Heart right ventricle (tissue), 16 donors: ENCODE measurements at regions not wholly inside any gene's neighbourhood (a gene's known extent, or its start where the extent isn't known, plus 50 kb on each side); places are given as distances from the start of the nearest gene placed in this dataset.
A peak's percentile ranks its signal among the peaks of the same experiment; 100 is the strongest.

Source experiments
- ATAC-seq, 8 donors: fragments of 200-7000 bp; cut with Tn5 transposase; one replicate each; pipeline ENCODE4 v1.9.1; 2020; ENCODE audit warnings: mild to moderate bottlenecking in 8 of 8, moderate library complexity in 8 of 8, moderate number of reproducible peaks in 1 of 8
- DNase-seq, 2 donors: peaks; one replicate each; pipeline ENCODE4 v3.0.0-alpha.2; 2020
- H3K27ac ChIP-seq, 10 donors: fragments of 200-600 bp; sonication (generic) in 2 of 10; one replicate each; pipeline versions ENCODE4 v1.5.0 to v1.8.0; 2020 to 2022; ENCODE audit warnings: mild to moderate bottlenecking in 3 of 10
- H3K27me3 ChIP-seq, 7 donors: fragments of 200-600 bp; one replicate each; pipeline ENCODE4 v1.8.0; 2021 to 2022; ENCODE audit warnings: mild to moderate bottlenecking in 2 of 7
- H3K36me3 ChIP-seq, 9 donors: fragments of 200-600 bp; sonication (generic) in 1 of 9; one replicate each; pipeline versions ENCODE4 v1.5.0 to v1.8.0; 2020 to 2022; ENCODE audit warnings: mild to moderate bottlenecking in 2 of 9
- H3K4me1 ChIP-seq, 9 donors: fragments of 200-600 bp; sonication (generic) in 1 of 9; one replicate each; pipeline versions ENCODE4 v1.5.0 to v1.8.0; 2020 to 2022; ENCODE audit warnings: mild to moderate bottlenecking in 4 of 9
- H3K4me3 ChIP-seq, 10 donors: fragments of 200-600 bp; sonication (generic) in 2 of 10; one replicate each; pipeline versions ENCODE4 v1.5.0 to v1.8.0; 2020 to 2022; ENCODE audit warnings: mild to moderate bottlenecking in 7 of 10, moderate library complexity in 2 of 10
- H3K9me3 ChIP-seq, 11 donors: fragments of 200-600 bp in 10 of 11; sonication (generic) in 2 of 11; one replicate each; pipeline versions ENCODE4 v1.5.0 to v1.8.0; 2013 to 2022; ENCODE audit warnings: mild to moderate bottlenecking in 2 of 11, control low read depth in 1 of 11, moderate library complexity in 1 of 11
- WGBS, 2 donors: extraction: QIAGEN DNeasy Blood & Tissue Kit; methylation state at CpG; one replicate each; pipeline ENCODE4 v1.1.7; 2013; ENCODE audit warnings: inconsistent platforms in 1 of 2; 5-methylcytosine and 5-hydroxymethylcytosine counted together
- intact Hi-C, 10 donors: fragments of 100-400 bp; cut with DNase I; formaldehyde crosslinking; loops; one replicate each; pipeline versions ENCODE4 v1.11.1 to v1.14.2; 2022
- TF ChIP-seq, protein P1 (sequence below), 9 donors: fragments of 200-600 bp; sonication (generic) in 2 of 9; IDR thresholded peaks; one replicate each; pipeline versions ENCODE4 v1.5.0 to v1.8.0; 2021 to 2022; ENCODE audit warnings: antibody characterized with exemption in 9 of 9, mild to moderate bottlenecking in 5 of 9, moderate library complexity in 1 of 9
- donor health status: Arrhythmogenic right ventricular cardiomyopathy.
- donor health status: ischemic (EF 13 %, LVEDD 7.1; RV severe dilation, severe dysfunction).
- donor health status: healthy with polysubstance abuse.
- donor health status: DM: no; HTN: yes; CAD: no.
- donor health status: DM: no; HTN: no; CAD: no.
- donor health status: ischemic (EF 25% LVEDD 6.9; RV normal size, moderate dysfunction).
- donor health status: ischemic (EF 25% LVEDD 5.7; RV mildly dilated, moderate dysfunction).
- donor health status: healthy.
- donor health status: DM: yes; HTN: yes; CAD: no.
- donor health status: Ischemic cardiomyopathy.
- donor health status: ischemic (EF 35%, LVEDD 5.7; RV mildly dilated, moderate dysfunction).
- donor health status: nonischemic (EF 11% LVEDD 7.7; RV severe dilation, severe dysfunction).
- donor health status: DM: yes; HTN: yes; CAD: no.
- donor health status: PGD.
- donor health status: ischemic (EF 29% LVEDD 5.4; RV normal size, mild dysfunction).
- donor health status: nonischemic (EF 23%, LVEDD 6.1; RV moderate dilation, normal function).

DNA sequence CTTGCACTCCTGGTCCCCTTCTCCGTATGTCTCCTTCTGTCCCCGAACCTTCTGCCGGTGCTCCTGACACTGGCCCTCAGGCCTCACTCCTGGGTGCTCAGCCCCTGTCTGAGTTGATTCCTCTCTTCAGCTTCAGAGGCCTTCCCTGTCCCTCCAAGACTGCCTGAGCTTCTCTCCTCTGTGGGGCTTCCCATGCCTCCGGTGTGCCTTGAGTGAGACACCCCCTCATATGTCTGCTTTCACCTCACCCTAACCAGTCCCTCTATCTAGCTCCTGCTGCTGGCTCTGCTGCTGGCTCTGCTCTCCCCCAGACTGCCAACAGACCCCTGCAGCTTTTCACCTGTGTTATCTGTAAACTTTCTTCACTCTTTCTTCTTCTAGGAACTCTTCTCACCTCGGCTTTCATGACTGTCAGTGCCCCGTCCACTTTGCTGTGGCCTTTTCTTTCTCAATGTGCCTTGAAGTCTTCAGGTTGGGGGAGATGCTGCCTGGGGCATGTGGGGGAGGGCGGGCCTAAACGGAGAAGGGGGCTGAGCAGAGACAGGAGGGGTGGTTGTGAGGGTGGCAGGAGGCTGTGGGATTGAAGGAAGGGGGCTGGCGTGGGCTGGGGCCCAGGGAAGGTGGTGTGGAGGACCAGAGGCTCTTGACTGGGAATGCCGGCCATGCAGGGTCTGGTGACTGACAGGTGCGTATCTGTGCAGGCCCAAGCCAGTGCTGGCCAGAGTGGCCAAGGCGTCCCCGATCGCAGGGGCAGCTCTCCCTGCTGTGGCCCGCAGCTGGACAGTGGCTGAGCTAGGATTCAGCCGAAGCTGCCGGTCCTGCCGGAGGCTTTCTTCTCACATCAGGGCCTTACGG lies 81.3 kb downstream of the METRNL start:
- no peak overlapping the region for H3K4me3 ChIP-seq
- peak in 2 of 8 donors; percentile 12 to 25 for ATAC-seq
- TF ChIP-seq, protein P1, sequence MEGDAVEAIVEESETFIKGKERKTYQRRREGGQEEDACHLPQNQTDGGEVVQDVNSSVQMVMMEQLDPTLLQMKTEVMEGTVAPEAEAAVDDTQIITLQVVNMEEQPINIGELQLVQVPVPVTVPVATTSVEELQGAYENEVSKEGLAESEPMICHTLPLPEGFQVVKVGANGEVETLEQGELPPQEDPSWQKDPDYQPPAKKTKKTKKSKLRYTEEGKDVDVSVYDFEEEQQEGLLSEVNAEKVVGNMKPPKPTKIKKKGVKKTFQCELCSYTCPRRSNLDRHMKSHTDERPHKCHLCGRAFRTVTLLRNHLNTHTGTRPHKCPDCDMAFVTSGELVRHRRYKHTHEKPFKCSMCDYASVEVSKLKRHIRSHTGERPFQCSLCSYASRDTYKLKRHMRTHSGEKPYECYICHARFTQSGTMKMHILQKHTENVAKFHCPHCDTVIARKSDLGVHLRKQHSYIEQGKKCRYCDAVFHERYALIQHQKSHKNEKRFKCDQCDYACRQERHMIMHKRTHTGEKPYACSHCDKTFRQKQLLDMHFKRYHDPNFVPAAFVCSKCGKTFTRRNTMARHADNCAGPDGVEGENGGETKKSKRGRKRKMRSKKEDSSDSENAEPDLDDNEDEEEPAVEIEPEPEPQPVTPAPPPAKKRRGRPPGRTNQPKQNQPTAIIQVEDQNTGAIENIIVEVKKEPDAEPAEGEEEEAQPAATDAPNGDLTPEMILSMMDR (IDR thresholded peaks at IDR 0.05) = no peak
- peaks cover 0 to 8% (median 0%) of the 10 kb centered on the region in 7 donors for H3K27me3 ChIP-seq
- H3K4me1 ChIP-seq = peaks cover 0 to 7% (median 0%) of the 10 kb centered on the region in 9 donors
- no peak overlapping the region for H3K27ac ChIP-seq
- 83 to 87% methylated on average over 19 of the region's 19 CpGs for WGBS, 2 donors
- H3K36me3 ChIP-seq = no peaks in the 10 kb centered on the region
- no peak for DNase-seq
- H3K9me3 ChIP-seq = peaks cover 0 to 6% (median 0%) of the 10 kb centered on the region in 11 donors
- intact Hi-C loops = no loop called here

DNA sequence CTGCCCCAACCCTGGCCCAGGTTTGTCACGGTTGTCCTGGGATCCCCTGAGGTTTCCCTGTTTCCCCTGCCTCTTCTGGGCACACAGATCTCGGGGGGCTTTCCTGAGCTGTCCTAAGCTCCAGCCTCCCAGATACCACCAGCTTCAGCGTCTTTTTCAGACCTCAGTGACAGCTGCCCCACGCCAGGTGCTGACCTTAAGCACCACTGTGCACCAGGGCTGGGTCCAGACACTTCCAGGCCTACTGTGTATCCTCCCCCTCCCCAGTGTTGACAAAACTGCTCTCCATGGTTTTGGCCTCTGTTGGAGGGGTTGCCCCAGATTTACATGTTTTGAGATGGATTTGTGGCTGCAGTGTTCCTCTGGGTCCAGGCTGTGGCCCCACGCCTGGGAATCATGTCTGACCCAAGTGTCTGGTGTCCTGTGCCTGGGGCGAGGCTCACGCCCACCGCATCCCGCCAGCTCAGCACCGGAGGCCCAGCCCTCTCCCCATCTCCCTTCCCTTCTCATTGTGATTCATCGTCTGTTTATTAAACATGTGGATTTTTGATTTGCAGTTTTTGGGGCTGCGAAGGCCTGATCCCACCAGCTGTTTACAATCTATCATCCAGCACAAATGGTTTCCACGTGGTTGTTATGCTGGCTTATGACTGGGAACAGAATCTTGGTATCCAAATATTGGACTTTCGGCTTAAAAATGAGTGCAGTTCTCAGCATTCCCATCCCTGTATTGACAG lies 82.1 kb downstream of the METRNL start:
- H3K36me3 ChIP-seq = no peaks in the 10 kb centered on the region
- TF ChIP-seq, protein P1 (IDR thresholded peaks at IDR 0.05) = no peak
- intact Hi-C loops = no loop called here
- ATAC-seq (peak in 3 of 8 donors; percentile 14 to 33 (median 24)), DNase-seq (no peak)
- H3K9me3 ChIP-seq = peaks cover 0 to 14% (median 0%) of the 10 kb centered on the region in 11 donors
- peaks cover 0 to 8% (median 0%) of the 10 kb centered on the region in 7 donors for H3K27me3 ChIP-seq
- H3K4me1 ChIP-seq = no peaks in the 10 kb centered on the region
- 80 to 85% methylated on average over 14 of the region's 14 CpGs for WGBS, 2 donors
- no peak overlapping the region for H3K4me3 ChIP-seq
- no peak overlapping the region for H3K27ac ChIP-seq

DNA sequence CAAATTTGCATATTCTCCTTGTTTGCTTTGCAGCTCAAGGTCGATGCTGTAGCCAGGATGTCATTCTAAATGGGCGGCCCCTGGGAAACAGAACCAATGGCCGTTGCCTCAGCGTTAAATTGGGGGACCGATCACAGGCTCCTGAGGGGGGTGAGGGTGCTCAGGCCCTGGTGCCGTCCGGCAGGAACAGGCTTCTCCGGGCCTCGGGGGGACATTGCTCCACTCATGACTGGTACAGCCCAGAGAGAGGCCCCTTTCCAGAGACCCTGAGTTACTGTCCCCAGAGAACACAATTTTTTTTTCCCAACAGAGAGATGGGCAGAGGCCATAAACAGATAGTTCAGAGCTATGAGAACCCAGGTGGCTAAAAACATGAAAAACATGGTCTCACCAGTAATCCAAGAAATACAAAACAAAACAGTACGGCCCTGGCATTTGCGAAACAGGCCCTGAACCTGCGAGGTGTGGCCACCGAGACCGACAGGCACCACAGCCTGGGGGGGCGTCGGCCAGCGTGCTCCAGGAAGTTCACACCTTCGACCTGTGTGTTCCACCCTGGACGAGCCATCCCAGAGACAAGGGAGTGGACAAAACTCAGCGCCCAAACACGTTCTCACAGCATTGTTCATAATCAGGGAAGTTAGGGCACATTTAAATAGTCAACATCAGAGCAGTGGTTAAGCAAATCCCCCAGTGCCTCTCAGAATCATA lies 82.8 kb downstream of the METRNL start:
- no peaks in the 10 kb centered on the region for H3K36me3 ChIP-seq
- TF ChIP-seq, protein P1 (IDR thresholded peaks at IDR 0.05) = no peak
- intact Hi-C loops = no loop called here
- 86 to 90% methylated on average over 21 of the region's 21 CpGs for WGBS, 2 donors
- H3K27me3 ChIP-seq = peaks cover 0 to 8% (median 0%) of the 10 kb centered on the region in 7 donors
- H3K9me3 ChIP-seq = peaks cover 0 to 21% (median 0%) of the 10 kb centered on the region in 11 donors
- ATAC-seq (peak in 1 of 8 donors; percentile 17), DNase-seq (no peak)
- H3K4me3 ChIP-seq = no peak overlapping the region
- H3K27ac ChIP-seq = no peak overlapping the region
- no peaks in the 10 kb centered on the region for H3K4me1 ChIP-seq

DNA sequence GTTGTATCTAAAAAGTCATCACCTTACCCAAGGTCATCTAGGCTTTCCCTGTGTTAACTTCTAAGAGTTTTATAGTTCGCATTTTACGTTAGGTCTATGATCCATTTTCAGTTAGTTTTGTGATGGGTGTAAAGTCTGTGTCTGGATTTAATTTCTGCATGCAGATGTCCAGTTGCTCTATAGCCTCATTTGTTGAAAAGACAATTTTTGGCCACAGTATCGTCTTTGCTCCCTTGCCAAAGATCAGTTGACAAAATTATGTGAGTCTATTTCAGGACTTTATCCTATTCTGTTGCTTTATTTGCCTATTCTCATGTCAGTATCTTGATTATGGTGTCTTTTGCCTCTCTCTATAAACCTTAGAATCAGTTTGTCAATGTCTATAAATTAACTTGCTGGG lies 85.1 kb downstream of the METRNL start:
- intact Hi-C loops = no loop called here
- H3K27ac ChIP-seq = no peak overlapping the region
- H3K4me1 ChIP-seq = no peaks in the 10 kb centered on the region
- TF ChIP-seq, protein P1 (IDR thresholded peaks at IDR 0.05) = no peak
- peaks cover 0 to 28% (median 0%) of the 10 kb centered on the region in 11 donors for H3K9me3 ChIP-seq
- ATAC-seq = no peak
- DNase-seq = no peak
- 79 to 84% methylated on average over 3 of the region's 3 CpGs for WGBS, 2 donors
- H3K36me3 ChIP-seq = no peaks in the 10 kb centered on the region
- no peak overlapping the region for H3K4me3 ChIP-seq
- H3K27me3 ChIP-seq = peaks cover 0 to 14% (median 0%) of the 10 kb centered on the region in 7 donors
